GM12874 (cell line): ENCODE measurements at regions not wholly inside any gene's neighbourhood (a gene's known extent, or its start where the extent isn't known, plus 50 kb on each side); places are given as distances from the start of the nearest gene placed in this dataset.

Source experiments
- CTCF ChIP-seq: IDR thresholded peaks from 2 replicates; pipeline ENCODE4 v1.5.1; 2011; ENCODE audit warnings: low read depth, mild to moderate bottlenecking, control low read depth, low read length, moderate library complexity; ENCODE audit not compliant: insufficient read depth

- no peak for TF ChIP-seq CTCF
These were observed 99.6 kb upstream of the NSMCE3 start for GRCh38 chr15:29369261-29369660.

DNA sequence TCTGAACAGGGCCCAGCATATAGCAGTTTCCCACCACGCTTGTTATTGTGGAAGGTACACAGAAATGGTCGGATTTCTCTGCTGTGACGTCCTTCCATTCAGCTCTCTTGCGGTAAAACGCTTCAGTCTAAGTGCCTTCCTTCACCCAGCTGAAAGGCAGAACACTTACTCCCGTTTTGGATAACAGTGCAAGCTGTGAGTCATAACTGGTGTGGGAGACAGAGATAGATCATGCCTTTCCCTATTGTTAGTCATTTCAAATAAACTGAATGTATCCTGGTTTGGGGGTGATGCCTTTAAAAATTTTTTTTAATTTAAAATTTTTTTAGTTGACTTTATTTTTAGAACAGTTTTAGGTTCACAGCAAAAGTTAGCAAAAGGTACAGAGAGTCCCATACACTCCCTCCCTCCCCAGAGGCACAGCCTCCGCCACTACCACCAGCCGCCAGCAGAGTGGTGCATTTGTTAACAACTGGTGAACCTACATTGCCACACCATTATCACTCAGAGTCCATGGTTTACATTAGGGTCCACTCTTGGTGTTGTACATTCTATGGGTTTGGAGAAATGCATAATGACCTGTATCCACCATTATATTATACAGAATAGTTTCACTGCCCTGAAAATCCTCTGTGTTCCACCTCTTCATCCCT, 94.9 kb upstream of the NSMCE3 start:
- no peak for TF ChIP-seq CTCF

GRCh38 chr15:29361560-29361959, 91.9 kb upstream of the NSMCE3 start:
- TF ChIP-seq CTCF = no peak

DNA sequence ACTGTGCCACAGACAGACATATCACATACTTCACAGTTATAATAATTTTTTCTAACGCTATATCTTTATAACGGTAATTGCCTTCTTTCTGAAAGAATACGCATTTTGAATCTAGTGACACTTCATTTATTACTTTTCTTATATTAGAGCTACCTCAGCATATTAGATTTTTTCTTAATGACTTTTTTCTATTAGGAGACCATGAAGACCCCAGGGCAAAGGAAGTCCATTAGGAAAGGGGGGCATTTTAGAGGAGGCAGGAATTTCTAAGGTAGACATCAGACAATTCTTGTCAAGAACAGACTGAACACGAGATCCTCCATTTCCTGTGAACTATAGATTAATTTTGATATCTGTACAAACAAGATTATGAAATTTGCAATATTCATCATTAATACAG, 90.5 kb upstream of the NSMCE3 start:
- no peak for TF ChIP-seq CTCF

GRCh38 chr15:29356786-29357185, 87.2 kb upstream of the NSMCE3 start:
- TF ChIP-seq CTCF = no peak

DNA sequence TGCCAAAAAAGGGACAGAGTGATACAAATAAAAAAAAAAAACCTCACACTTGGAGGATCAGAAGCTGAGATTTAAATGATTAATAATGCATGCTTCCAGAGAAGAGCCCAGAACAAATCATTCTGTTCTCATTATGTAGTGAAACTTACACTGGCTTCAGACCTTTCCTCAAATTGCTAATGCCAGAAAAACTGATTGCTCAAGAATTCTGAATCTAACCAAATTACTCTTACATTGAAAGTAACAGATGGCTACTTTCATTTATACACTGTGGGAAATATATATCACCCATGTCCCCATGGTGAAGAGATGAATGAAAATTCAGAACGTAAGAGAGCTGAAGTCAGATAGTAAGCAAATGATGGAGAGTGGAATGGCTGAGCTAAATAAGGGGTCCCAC, 85.9 kb upstream of the NSMCE3 start:
- TF ChIP-seq CTCF = no peak

- TF ChIP-seq CTCF = no peak
These were observed 82.8 kb upstream of the NSMCE3 start for GRCh38 chr15:29352402-29352801.
